NCI-H2196 (cell line): ENCODE measurements at regions not wholly inside any gene's neighbourhood (a gene's known extent, or its start where the extent isn't known, plus 50 kb on each side); places are given as distances from the start of the nearest gene placed in this dataset.
"Not testable (repeated sequence)": the region's sequence is repeated elsewhere in the genome, so short reads cannot be mapped to it uniquely, and the experiment has no call there.

Experiments used
- DNase-seq: peaks from one replicate; lab custom pipeline; 2025; ENCODE audit not compliant: unreplicated experiment; lab: John Stamatoyannopoulos, UW

GRCh38 chr6:81371930-81372329, 380.6 kb downstream of the TENT5A start:
- DNase-seq = no peak

- DNase-seq = no peak
Measured at GRCh38 chr6:81366972-81367371, 385.5 kb downstream of the TENT5A start.

- DNase-seq = no peak
Measured at GRCh38 chr6:81362246-81362645, 390.2 kb downstream of the TENT5A start.

GRCh38 chr6:81353262-81353661, 399.2 kb downstream of the TENT5A start:
- DNase-seq = no peak

GRCh38 chr6:81344026-81344425, 408.5 kb downstream of the TENT5A start:
- not testable (repeated sequence) for DNase-seq

- DNase-seq = no peak
Measured at GRCh38 chr6:81340946-81341345, 411.5 kb downstream of the TENT5A start.

GRCh38 chr6:81331526-81331925, 421.0 kb downstream of the TENT5A start:
- no peak for DNase-seq

GRCh38 chr6:81328700-81329099, 423.8 kb downstream of the TENT5A start:
- no peak for DNase-seq

GRCh38 chr6:81326881-81327561, 425.5 kb downstream of the TENT5A start:
- no peak for DNase-seq

- no peak for DNase-seq
Measured at GRCh38 chr6:81309811-81310210, 442.7 kb downstream of the TENT5A start.

- DNase-seq = no peak
Measured at GRCh38 chr6:81308577-81309279, 443.8 kb downstream of the TENT5A start.

- no peak for DNase-seq
Measured at GRCh38 chr6:81307651-81308214, 444.7 kb downstream of the TENT5A start.

GRCh38 chr6:81304466-81304865, 448.0 kb downstream of the TENT5A start:
- no peak for DNase-seq

- no peak for DNase-seq
Measured at GRCh38 chr6:81300961-81301360, 451.5 kb downstream of the TENT5A start.

- no peak for DNase-seq
Measured at GRCh38 chr6:81298751-81299150, 453.7 kb downstream of the TENT5A start.

GRCh38 chr6:81295310-81295709, 457.2 kb downstream of the TENT5A start:
- no peak for DNase-seq

- DNase-seq = no peak
Measured at GRCh38 chr6:81293896-81294295, 458.6 kb downstream of the TENT5A start.

- no peak for DNase-seq
Measured at GRCh38 chr6:81289229-81289628, 463.3 kb downstream of the TENT5A start.

GRCh38 chr6:81265106-81265505, 487.4 kb downstream of the TENT5A start:
- no peak for DNase-seq

- no peak for DNase-seq
Measured at GRCh38 chr6:81263531-81264168, 488.8 kb downstream of the TENT5A start.

- DNase-seq = no peak
Measured at GRCh38 chr6:81262656-81263055, 489.8 kb downstream of the TENT5A start.

GRCh38 chr6:81256223-81256622, 496.3 kb downstream of the TENT5A start:
- DNase-seq = not testable (repeated sequence)
